ENCODE measurements at regions not wholly inside any gene's neighbourhood (a gene's known extent, or its start where the extent isn't known, plus 50 kb on each side); places are given as distances from the start of the nearest gene placed in this dataset.

- Histone ChIP-seq H3K27me3 (ENCODE audit: control insufficient read depth in 1 of 2, insufficient read depth in 2 of 2, low read length in 1 of 2) (no peaks in the 10 kb centered on the region), H3K27ac (ENCODE audit: low read depth in 1 of 2, low read length in 2 of 2) (no peak overlapping the region), H3K36me3 (ENCODE audit: control insufficient read depth in 1 of 2, insufficient read depth in 2 of 2, low read length in 1 of 2) (no peaks in the 10 kb centered on the region), H3K4me3 (ENCODE audit: low read length in 2 of 2) (no peak overlapping the region), H3K9me3 (ENCODE audit: control insufficient read depth, low read length) (no peaks in the 10 kb centered on the region), H3K4me1 (ENCODE audit: control insufficient read depth in 1 of 2, insufficient read depth in 2 of 2, low read length in 2 of 2) (no peaks in the 10 kb centered on the region)
- ATAC-seq (ENCODE audit: low FRiP score): no peak
- 96 to 97% methylated on average over 1 of the region's 1 CpG for WGBS, 2 donors
- DNase-seq: no peak
- intact Hi-C loops (cut with DNase I): no loop called here
These were observed 233.4 kb upstream of the S100G start for GRCh38 chrX:16416588-16416987.

- H3K4me1 ChIP-seq (ENCODE audit: control insufficient read depth in 1 of 2, insufficient read depth in 2 of 2, low read length in 2 of 2): no peaks in the 10 kb centered on the region
- H3K36me3 ChIP-seq (ENCODE audit: control insufficient read depth in 1 of 2, insufficient read depth in 2 of 2, low read length in 1 of 2): no peaks in the 10 kb centered on the region
- H3K4me3 ChIP-seq (ENCODE audit: low read length in 2 of 2): no peak overlapping the region
- intact Hi-C loops (cut with DNase I): no loop called here
- DNase-seq: no peak
- ATAC-seq (ENCODE audit: low FRiP score): no peak
- no peak overlapping the region for H3K27ac ChIP-seq (ENCODE audit: low read depth in 1 of 2, low read length in 2 of 2)
- H3K27me3 ChIP-seq (ENCODE audit: control insufficient read depth in 1 of 2, insufficient read depth in 2 of 2, low read length in 1 of 2): no peaks in the 10 kb centered on the region
- no peaks in the 10 kb centered on the region for H3K9me3 ChIP-seq (ENCODE audit: control insufficient read depth, low read length)
These were observed 231.3 kb upstream of the S100G start for GRCh38 chrX:16418650-16419049.

GRCh38 chrX:16427668-16428067 is 222.3 kb upstream of the S100G start:
- no peaks in the 10 kb centered on the region for H3K27me3 ChIP-seq (ENCODE audit: control insufficient read depth in 1 of 2, insufficient read depth in 2 of 2, low read length in 1 of 2)
- H3K4me3 ChIP-seq (ENCODE audit: low read length in 2 of 2): no peak overlapping the region
- intact Hi-C loops (cut with DNase I): no loop called here
- no peaks in the 10 kb centered on the region for H3K9me3 ChIP-seq (ENCODE audit: control insufficient read depth, low read length)
- H3K27ac ChIP-seq (ENCODE audit: low read depth in 1 of 2, low read length in 2 of 2): no peak overlapping the region
- DNase-seq (no peak), ATAC-seq (ENCODE audit: low FRiP score) (no peak)
- WGBS, 2 donors: 83 to 86% methylated on average over 3 of the region's 3 CpGs
- H3K36me3 ChIP-seq (ENCODE audit: control insufficient read depth in 1 of 2, insufficient read depth in 2 of 2, low read length in 1 of 2): no peaks in the 10 kb centered on the region
- no peaks in the 10 kb centered on the region for H3K4me1 ChIP-seq (ENCODE audit: control insufficient read depth in 1 of 2, insufficient read depth in 2 of 2, low read length in 2 of 2)

GRCh38 chrX:16429406-16429805 is 220.6 kb upstream of the S100G start:
- Histone ChIP-seq H3K36me3 (ENCODE audit: control insufficient read depth in 1 of 2, insufficient read depth in 2 of 2, low read length in 1 of 2) (no peaks in the 10 kb centered on the region), H3K9me3 (ENCODE audit: control insufficient read depth, low read length) (no peaks in the 10 kb centered on the region), H3K4me3 (ENCODE audit: low read length in 2 of 2) (no peak overlapping the region), H3K27me3 (ENCODE audit: control insufficient read depth in 1 of 2, insufficient read depth in 2 of 2, low read length in 1 of 2) (no peaks in the 10 kb centered on the region), H3K27ac (ENCODE audit: low read depth in 1 of 2, low read length in 2 of 2) (no peak overlapping the region), H3K4me1 (ENCODE audit: control insufficient read depth in 1 of 2, insufficient read depth in 2 of 2, low read length in 2 of 2) (no peaks in the 10 kb centered on the region)
- 78 to 91% methylated on average over 4 of the region's 4 CpGs for WGBS, 2 donors
- DNase-seq: no peak
- intact Hi-C loops (cut with DNase I): no loop called here
- no peak for ATAC-seq (ENCODE audit: low FRiP score)

GRCh38 chrX:16431266-16431665 is 218.7 kb upstream of the S100G start:
- no peaks in the 10 kb centered on the region for H3K36me3 ChIP-seq (ENCODE audit: control insufficient read depth in 1 of 2, insufficient read depth in 2 of 2, low read length in 1 of 2)
- 98 to 100% methylated on average over 1 of the region's 1 CpG for WGBS, 2 donors
- H3K4me3 ChIP-seq (ENCODE audit: low read length in 2 of 2): no peak overlapping the region
- H3K27me3 ChIP-seq (ENCODE audit: control insufficient read depth in 1 of 2, insufficient read depth in 2 of 2, low read length in 1 of 2): no peaks in the 10 kb centered on the region
- H3K9me3 ChIP-seq (ENCODE audit: control insufficient read depth, low read length): no peaks in the 10 kb centered on the region
- no peak overlapping the region for H3K27ac ChIP-seq (ENCODE audit: low read depth in 1 of 2, low read length in 2 of 2)
- no peak for DNase-seq
- intact Hi-C loops (cut with DNase I): loop anchor here (10.0 kb wide), 2 partner anchors 234 to 254 kb away; no protein-coding TSS in a partner anchor
- H3K4me1 ChIP-seq (ENCODE audit: control insufficient read depth in 1 of 2, insufficient read depth in 2 of 2, low read length in 2 of 2): no peaks in the 10 kb centered on the region
- ATAC-seq (ENCODE audit: low FRiP score): no peak

GRCh38 chrX:16433021-16433420 is 216.9 kb upstream of the S100G start:
- DNase-seq: no peak
- no peaks in the 10 kb centered on the region for H3K9me3 ChIP-seq (ENCODE audit: control insufficient read depth, low read length)
- no peaks in the 10 kb centered on the region for H3K27me3 ChIP-seq (ENCODE audit: control insufficient read depth in 1 of 2, insufficient read depth in 2 of 2, low read length in 1 of 2)
- intact Hi-C loops (cut with DNase I): loop anchor here (10.0 kb wide), 2 partner anchors 232 to 252 kb away; no protein-coding TSS in a partner anchor
- H3K27ac ChIP-seq (ENCODE audit: low read depth in 1 of 2, low read length in 2 of 2): no peak overlapping the region
- H3K4me1 ChIP-seq (ENCODE audit: control insufficient read depth in 1 of 2, insufficient read depth in 2 of 2, low read length in 2 of 2): no peaks in the 10 kb centered on the region
- 89 to 93% methylated on average over 3 of the region's 3 CpGs for WGBS, 2 donors
- H3K36me3 ChIP-seq (ENCODE audit: control insufficient read depth in 1 of 2, insufficient read depth in 2 of 2, low read length in 1 of 2): no peaks in the 10 kb centered on the region
- no peak for ATAC-seq (ENCODE audit: low FRiP score)
- H3K4me3 ChIP-seq (ENCODE audit: low read length in 2 of 2): no peak overlapping the region

- Histone ChIP-seq H3K4me3 (ENCODE audit: low read length in 2 of 2) (no peak overlapping the region), H3K9me3 (ENCODE audit: control insufficient read depth, low read length) (no peaks in the 10 kb centered on the region), H3K36me3 (ENCODE audit: control insufficient read depth in 1 of 2, insufficient read depth in 2 of 2, low read length in 1 of 2) (no peaks in the 10 kb centered on the region), H3K27ac (ENCODE audit: low read depth in 1 of 2, low read length in 2 of 2) (no peak overlapping the region), H3K4me1 (ENCODE audit: control insufficient read depth in 1 of 2, insufficient read depth in 2 of 2, low read length in 2 of 2) (no peaks in the 10 kb centered on the region), H3K27me3 (ENCODE audit: control insufficient read depth in 1 of 2, insufficient read depth in 2 of 2, low read length in 1 of 2) (no peaks in the 10 kb centered on the region)
- intact Hi-C loops (cut with DNase I): loop anchor here (10.0 kb wide), 2 partner anchors 229 to 249 kb away; no protein-coding TSS in a partner anchor
- 81 to 93% methylated on average over 2 of the region's 2 CpGs for WGBS, 2 donors
- ATAC-seq (ENCODE audit: low FRiP score) (no peak), DNase-seq (no peak)
These were observed 214.5 kb upstream of the S100G start for GRCh38 chrX:16435399-16435986.

GRCh38 chrX:16436348-16437188 is 213.4 kb upstream of the S100G start:
- ATAC-seq (ENCODE audit: low FRiP score): peak; percentile 86
- intact Hi-C loops (cut with DNase I): loop anchor here (10.0 kb wide), 2 partner anchors 228 to 248 kb away; no protein-coding TSS in a partner anchor
- Histone ChIP-seq H3K4me1 (ENCODE audit: control insufficient read depth in 1 of 2, insufficient read depth in 2 of 2, low read length in 2 of 2) (no peaks in the 10 kb centered on the region), H3K36me3 (ENCODE audit: control insufficient read depth in 1 of 2, insufficient read depth in 2 of 2, low read length in 1 of 2) (no peaks in the 10 kb centered on the region), H3K27ac (ENCODE audit: low read depth in 1 of 2, low read length in 2 of 2) (no peak overlapping the region), H3K4me3 (ENCODE audit: low read length in 2 of 2) (no peak overlapping the region), H3K9me3 (ENCODE audit: control insufficient read depth, low read length) (no peaks in the 10 kb centered on the region), H3K27me3 (ENCODE audit: control insufficient read depth in 1 of 2, insufficient read depth in 2 of 2, low read length in 1 of 2) (no peaks in the 10 kb centered on the region)
- 5 to 13% methylated on average over 12 of the region's 12 CpGs for WGBS, 2 donors
- DNase-seq: peak; percentile 80 to 86

- no peaks in the 10 kb centered on the region for H3K9me3 ChIP-seq (ENCODE audit: control insufficient read depth, low read length)
- H3K27me3 ChIP-seq (ENCODE audit: control insufficient read depth in 1 of 2, insufficient read depth in 2 of 2, low read length in 1 of 2): no peaks in the 10 kb centered on the region
- no peak overlapping the region for H3K4me3 ChIP-seq (ENCODE audit: low read length in 2 of 2)
- ATAC-seq (ENCODE audit: low FRiP score) (no peak), DNase-seq (no peak)
- no peak overlapping the region for H3K27ac ChIP-seq (ENCODE audit: low read depth in 1 of 2, low read length in 2 of 2)
- intact Hi-C loops (cut with DNase I): no loop called here
- no peaks in the 10 kb centered on the region for H3K36me3 ChIP-seq (ENCODE audit: control insufficient read depth in 1 of 2, insufficient read depth in 2 of 2, low read length in 1 of 2)
- H3K4me1 ChIP-seq (ENCODE audit: control insufficient read depth in 1 of 2, insufficient read depth in 2 of 2, low read length in 2 of 2): no peaks in the 10 kb centered on the region
These were observed 209.5 kb upstream of the S100G start for GRCh38 chrX:16440446-16440845.

Measured in aorta (tissue), 5 donors.